Panc1 (cell line): ENCODE measurements at regions not wholly inside any gene's neighbourhood (a gene's known extent, or its start where the extent isn't known, plus 50 kb on each side); places are given as distances from the start of the nearest gene placed in this dataset.

Experiments used
- ATAC-seq: fragments of 200-7000 bp; cut with Tn5 transposase; 2 replicates; pipeline ENCODE4 v1.9.1; 2020; ENCODE audit warnings: mild to moderate bottlenecking, moderate library complexity
- BruUV-seq: library from RNA; stranded (reverse); fragments of 400-500 nt; replicated peaks from 2 replicates; lab custom pipeline; 2021; lab: Mats Ljungman, UMichigan
- CTCF ChIA-PET: fragments of 300-600 bp; sonication (Branson Sonifier 250); formaldehyde crosslinking; loops from one replicate; lab custom pipeline; 2022; ENCODE audit warnings: antibody characterized with exemption; lab: Charles Lee
- POLR2A ChIA-PET: fragments of 300-600 bp; sonication (Branson Sonifier 250); formaldehyde crosslinking; loops from one replicate; lab custom pipeline; 2022; ENCODE audit warnings: antibody characterized with exemption; lab: Charles Lee
- DNase-seq: peaks from one replicate; pipeline ENCODE4 v3.0.0-alpha.2; 2010; ENCODE audit warnings: low read depth, low spot score
- H3K27ac ChIP-seq: 2 replicates; pipeline ENCODE4 v1.5.1; 2011; ENCODE audit warnings: mild to moderate bottlenecking, low read length, inconsistent platforms
- H3K27me3 ChIP-seq: fragments of 200-500 bp; sonication (Bioruptor generic); 2 replicates; pipeline ENCODE4 v1.6.0; 2014; ENCODE audit warnings: low read length, inconsistent platforms; ENCODE audit not compliant: control insufficient read depth, insufficient read depth
- H3K36me3 ChIP-seq: fragments of 200-500 bp; sonication (Bioruptor generic); 2 replicates; pipeline ENCODE4 v1.5.1; 2014; ENCODE audit warnings: inconsistent platforms, mild to moderate bottlenecking, low read length, moderate library complexity; ENCODE audit not compliant: control insufficient read depth, insufficient read depth
- H3K4me1 ChIP-seq: 2 replicates; pipeline ENCODE4 v1.5.1; 2011; ENCODE audit warnings: inconsistent platforms, mild to moderate bottlenecking, low read length, moderate library complexity; ENCODE audit not compliant: control insufficient read depth, insufficient read depth
- H3K4me3 ChIP-seq, 2 experiments: 2 replicates each; pipeline ENCODE4 v1.5.1; 2011 to 2012; ENCODE audit warnings: low read depth in 2 of 2, low read length in 2 of 2, mild to moderate bottlenecking in 2 of 2, inconsistent platforms in 1 of 2, moderate library complexity in 1 of 2
- H3K9me3 ChIP-seq: fragments of 200-500 bp; sonication (Bioruptor generic); 2 replicates; pipeline ENCODE4 v1.5.1; 2014; ENCODE audit warnings: low read depth, mild to moderate bottlenecking, inconsistent platforms, low read length, moderate library complexity; ENCODE audit not compliant: control insufficient read depth, insufficient read depth
- CTCF ChIP-seq: fragments of 450-650 bp; IDR thresholded peaks from 2 replicates; pipeline ENCODE4 v1.5.1; 2017; ENCODE audit warnings: mild to moderate bottlenecking
- POLR2AphosphoS5 ChIP-seq: IDR thresholded peaks from 2 replicates; pipeline ENCODE4 v1.6.1; 2012; ENCODE audit warnings: mild to moderate bottlenecking, low read depth, low read length, moderate library complexity
- REST ChIP-seq, 2 experiments: IDR thresholded peaks; 2 replicates each; pipeline ENCODE4 v1.6.1; 2011 to 2012; ENCODE audit warnings: low read depth in 2 of 2, control low read depth in 1 of 2, low read length in 1 of 2, mild to moderate bottlenecking in 1 of 2, moderate library complexity in 1 of 2; ENCODE audit not compliant: insufficient read depth in 1 of 2
- SIN3A ChIP-seq: IDR thresholded peaks from 2 replicates; pipeline ENCODE4 v1.6.1; 2012; ENCODE audit warnings: low read depth, mild to moderate bottlenecking, low read length, moderate library complexity, borderline replicate concordance; ENCODE audit not compliant: insufficient read depth
- TCF7L2 ChIP-seq: IDR thresholded peaks from 2 replicates; pipeline ENCODE4 v1.6.1; 2011; ENCODE audit warnings: mild to moderate bottlenecking, low read depth, low read length, inconsistent platforms
- in situ Hi-C: cut with HindIII; loops from 2 replicates; pipeline ENCODE4 v1.10.0; 2016; ENCODE audit warnings: low sequenced_read_pairs, low pct_unique_long_range_greater_than_20kb
- intact Hi-C: fragments of 100-400 bp; cut with micrococcal nuclease; formaldehyde crosslinking; loops from one replicate; pipeline ENCODE4 v1.10.0; 2022; ENCODE audit not compliant: unreplicated experiment

- Histone ChIP-seq H3K27me3 (no peaks in the 10 kb centered on the region), H3K36me3 (no peaks in the 10 kb centered on the region), H3K4me1 (no peaks in the 10 kb centered on the region), H3K9me3 (no peaks in the 10 kb centered on the region), H3K4me3 (no peak overlapping the region), H3K27ac (no peak overlapping the region)
- intact Hi-C loops: no loop called here
- TF ChIP-seq TCF7L2 (no peak), REST (IDR thresholded peaks at IDR 0.05; ENCODE audit: insufficient read depth in 1 of 2, low read depth in 2 of 2, low read length in 1 of 2) (no peak), SIN3A (no peak), CTCF (no peak), POLR2AphosphoS5 (no peak)
- POLR2A ChIA-PET: no interaction called here
- DNase-seq (no peak), ATAC-seq (no peak)
- no TSS peak for BruUV-seq
- in situ Hi-C loops: no loop called here
- CTCF ChIA-PET: no interaction called here
Observed at GRCh38 chr6:6704103-6705060, 115.9 kb downstream of the LY86 start.

- in situ Hi-C loops: no loop called here
- POLR2A ChIA-PET: no interaction called here
Observed at GRCh38 chr6:6705061-6705425, 116.5 kb downstream of the LY86 start.

More at GRCh38 chr6:6705061-6705425, 116.5 kb downstream of the LY86 start:
- DNase-seq: no peak
- CTCF ChIA-PET: no interaction called here
- BruUV-seq: no TSS peak
- H3K4me3 ChIP-seq: no peak overlapping the region
- ATAC-seq: no peak
- H3K9me3 ChIP-seq: no peaks in the 10 kb centered on the region
- TF ChIP-seq POLR2AphosphoS5 (no peak), SIN3A (no peak), TCF7L2 (no peak), REST (IDR thresholded peaks at IDR 0.05; ENCODE audit: insufficient read depth in 1 of 2, low read depth in 2 of 2, low read length in 1 of 2) (no peak), CTCF (no peak)
- H3K27me3 ChIP-seq: no peaks in the 10 kb centered on the region
- intact Hi-C loops: no loop called here
- H3K36me3 ChIP-seq: no peaks in the 10 kb centered on the region
- H3K4me1 ChIP-seq: no peaks in the 10 kb centered on the region
- H3K27ac ChIP-seq: no peak overlapping the region
